MCF 10A (cell line): ENCODE measurements at regions not wholly inside any gene's neighbourhood (a gene's known extent, or its start where the extent isn't known, plus 50 kb on each side); places are given as distances from the start of the nearest gene placed in this dataset.

Source experiments
- BruUV-seq: library from RNA; stranded (reverse); fragments of 400-500 nt; replicated peaks from 2 replicates; lab custom pipeline; 2021; lab: Mats Ljungman, UMichigan
- CTCF ChIA-PET: fragments of 300-600 bp; sonication (Branson Sonifier 250); formaldehyde crosslinking; extraction: SDS; loops from one replicate; lab custom pipeline; 2021; ENCODE audit warnings: antibody characterized with exemption, inconsistent platforms; lab: Yijun Ruan, JAX
- POLR2A ChIA-PET: fragments of 300-600, 350-650 bp; sonication (Branson Sonifier 250); formaldehyde crosslinking; extraction: SDS; loops from one replicate; lab custom pipeline; 2020; ENCODE audit warnings: antibody characterized with exemption, inconsistent platforms; lab: Yijun Ruan, JAX
- DNase-seq: peaks from one replicate; pipeline ENCODE4 v3.0.0-alpha.2; 2018; ENCODE audit not compliant: unreplicated experiment
- H3K27ac Mint-ChIP-seq: one replicate; pipeline ENCODE4 v1.8.0; 2022; ENCODE audit warnings: mild to moderate bottlenecking, low read depth, mixed read lengths; ENCODE audit not compliant: unreplicated experiment
- H3K27me3 Mint-ChIP-seq: one replicate; pipeline ENCODE4 v1.8.0; 2022; ENCODE audit warnings: mixed read lengths; ENCODE audit not compliant: insufficient read depth, unreplicated experiment
- H3K36me3 Mint-ChIP-seq: one replicate; pipeline ENCODE4 v1.8.0; 2022; ENCODE audit warnings: mild to moderate bottlenecking, moderate library complexity, mixed read lengths; ENCODE audit not compliant: insufficient read depth, unreplicated experiment
- H3K4me1 Mint-ChIP-seq: one replicate; pipeline ENCODE4 v1.8.0; 2022; ENCODE audit warnings: mixed read lengths; ENCODE audit not compliant: insufficient read depth, unreplicated experiment
- H3K4me3 Mint-ChIP-seq: one replicate; pipeline ENCODE4 v1.8.0; 2022; ENCODE audit warnings: mild to moderate bottlenecking, moderate library complexity, mixed read lengths; ENCODE audit not compliant: unreplicated experiment
- H3K9me3 Mint-ChIP-seq: one replicate; pipeline ENCODE4 v1.8.0; 2022; ENCODE audit warnings: mixed read lengths; ENCODE audit not compliant: unreplicated experiment
- CTCF ChIP-seq: fragments of 200-600 bp; IDR thresholded peaks from one replicate; pipeline ENCODE4 v1.8.0; 2022; ENCODE audit warnings: antibody characterized with exemption, mild to moderate bottlenecking; ENCODE audit not compliant: unreplicated experiment
- intact Hi-C: fragments of 100-400 bp; cut with micrococcal nuclease; formaldehyde crosslinking; loops from 2 replicates; pipeline ENCODE4 v1.14.1; 2022

- no peak for TF ChIP-seq CTCF
- Mint-ChIP-seq H3K4me1 (no peaks in the 10 kb centered on the region), H3K27me3 (peaks cover 1% of the 10 kb centered on the region), H3K27ac (no peak overlapping the region), H3K9me3 (no peaks in the 10 kb centered on the region), H3K4me3 (no peak overlapping the region), H3K36me3 (no peaks in the 10 kb centered on the region)
- ChIA-PET CTCF (no interaction called here), POLR2A (interaction anchor here (1.1 kb wide), 1 partner anchor 18 kb away, joined by 3 read pairs; no protein-coding TSS in a partner anchor)
- BruUV-seq = no TSS peak
- intact Hi-C loops = no loop called here
- DNase-seq = no peak
These were observed 65.2 kb upstream of the FAM20C start for GRCh38 chr7:127064-127598.

- H3K36me3 Mint-ChIP-seq = no peaks in the 10 kb centered on the region
- no peak for DNase-seq
- H3K9me3 Mint-ChIP-seq = no peaks in the 10 kb centered on the region
- ChIA-PET CTCF (no interaction called here), POLR2A (no interaction called here)
- H3K4me1 Mint-ChIP-seq = no peaks in the 10 kb centered on the region
- intact Hi-C loops = no loop called here
- BruUV-seq = no TSS peak
- H3K4me3 Mint-ChIP-seq = no peak overlapping the region
- no peak for TF ChIP-seq CTCF
- peaks cover 14% of the 10 kb centered on the region for H3K27me3 Mint-ChIP-seq
- no peak overlapping the region for H3K27ac Mint-ChIP-seq
These were observed 63.9 kb upstream of the FAM20C start for GRCh38 chr7:128171-129080.

- ChIA-PET CTCF (interaction anchor here (0.6 kb wide), 1 partner anchor 13 kb away, joined by 3 read pairs; no protein-coding TSS in a partner anchor), POLR2A (no interaction called here)
- no peaks in the 10 kb centered on the region for H3K36me3 Mint-ChIP-seq
- H3K27ac Mint-ChIP-seq = no peak overlapping the region
- no TSS peak for BruUV-seq
- no peak for TF ChIP-seq CTCF
- H3K4me3 Mint-ChIP-seq = no peak overlapping the region
- H3K27me3 Mint-ChIP-seq = peaks cover 15% of the 10 kb centered on the region
- H3K9me3 Mint-ChIP-seq = no peaks in the 10 kb centered on the region
- H3K4me1 Mint-ChIP-seq = no peaks in the 10 kb centered on the region
- no peak for DNase-seq
- intact Hi-C loops = no loop called here
These were observed 62.8 kb upstream of the FAM20C start for GRCh38 chr7:129366-130221.

GRCh38 chr7:130222-130572 lies 62.2 kb upstream of the FAM20C start:
- no peak for TF ChIP-seq CTCF
- Mint-ChIP-seq H3K27me3 (peaks cover 15% of the 10 kb centered on the region), H3K36me3 (no peaks in the 10 kb centered on the region), H3K27ac (no peak overlapping the region), H3K9me3 (no peaks in the 10 kb centered on the region), H3K4me3 (no peak overlapping the region), H3K4me1 (no peaks in the 10 kb centered on the region)
- intact Hi-C loops = no loop called here
- ChIA-PET CTCF (no interaction called here), POLR2A (no interaction called here)
- no TSS peak for BruUV-seq
- no peak for DNase-seq
